ENCODE measurements at regions not wholly inside any gene's neighbourhood (a gene's known extent, or its start where the extent isn't known, plus 50 kb on each side); places are given as distances from the start of the nearest gene placed in this dataset.

- H3K4me1 ChIP-seq (ENCODE audit: low read length): no peaks in the 10 kb centered on the region
- H3K79me2 ChIP-seq (ENCODE audit: low read length): no peaks in the 10 kb centered on the region
- no peak for TF ChIP-seq CTCF (IDR thresholded peaks at IDR 0.05; ENCODE audit: low read depth, low read length)
- no peak for TF ChIP-seq EZH2phosphoT487 (IDR thresholded peaks at IDR 0.05; ENCODE audit: low read depth)
- no peak overlapping the region for H3K9ac ChIP-seq (ENCODE audit: low read length)
- H3K27me3 ChIP-seq (ENCODE audit: low read depth, low read length): no peaks in the 10 kb centered on the region
- no peak overlapping the region for H3K27ac ChIP-seq (ENCODE audit: low read length)
- H3K4me2 ChIP-seq (ENCODE audit: low read length): no peak overlapping the region
- no peak overlapping the region for H3K4me3 ChIP-seq (ENCODE audit: low read length)
- H4K20me1 ChIP-seq (ENCODE audit: insufficient read depth, low read length): no peaks in the 10 kb centered on the region
- no peak overlapping the region for H2AFZ ChIP-seq (ENCODE audit: low read depth, low read length)
- no peaks in the 10 kb centered on the region for H3K36me3 ChIP-seq (replicated peaks; ENCODE audit: low read depth, low read length)
- H3K9me3 ChIP-seq (ENCODE audit: insufficient read depth, low read length): no peaks in the 10 kb centered on the region
Observed at GRCh38 chr4:41799126-41799525, 50.6 kb upstream of the PHOX2B start.
